ENCODE measurements at regions not wholly inside any gene's neighbourhood (a gene's known extent, or its start where the extent isn't known, plus 50 kb on each side); places are given as distances from the start of the nearest gene placed in this dataset.

DNA sequence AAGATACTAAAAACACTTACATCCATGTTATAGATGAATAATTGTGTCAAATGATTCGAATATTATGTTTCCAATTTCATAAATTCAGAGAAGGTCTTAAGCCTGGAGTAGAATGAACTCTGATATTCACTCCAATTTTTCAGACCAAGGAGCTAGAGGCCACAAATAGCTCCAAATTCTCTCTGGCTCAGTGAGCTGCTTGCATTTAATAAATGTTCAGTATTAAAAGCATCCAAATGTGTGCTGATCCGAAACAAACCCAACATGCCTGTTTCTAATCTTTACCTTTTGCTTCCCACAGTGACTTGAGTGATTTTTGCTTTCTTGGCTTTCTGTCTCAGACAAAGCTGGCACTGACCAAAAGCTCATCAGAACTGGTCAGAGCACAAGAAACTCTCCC lies 291.4 kb downstream of the CCDC85A start:
- Histone ChIP-seq H3K9me3 (replicated peaks) (no peaks in the 10 kb centered on the region), H3K4me1 (replicated peaks) (no peaks in the 10 kb centered on the region), H3K36me3 (no peaks in the 10 kb centered on the region), H3K4me3 (no peak overlapping the region), H3K27ac (no peak overlapping the region), H3K27me3 (replicated peaks) (no peaks in the 10 kb centered on the region)
- DNase-seq (ENCODE audit: low read depth in 1 of 2, low spot score in 2 of 2): no peak

DNA sequence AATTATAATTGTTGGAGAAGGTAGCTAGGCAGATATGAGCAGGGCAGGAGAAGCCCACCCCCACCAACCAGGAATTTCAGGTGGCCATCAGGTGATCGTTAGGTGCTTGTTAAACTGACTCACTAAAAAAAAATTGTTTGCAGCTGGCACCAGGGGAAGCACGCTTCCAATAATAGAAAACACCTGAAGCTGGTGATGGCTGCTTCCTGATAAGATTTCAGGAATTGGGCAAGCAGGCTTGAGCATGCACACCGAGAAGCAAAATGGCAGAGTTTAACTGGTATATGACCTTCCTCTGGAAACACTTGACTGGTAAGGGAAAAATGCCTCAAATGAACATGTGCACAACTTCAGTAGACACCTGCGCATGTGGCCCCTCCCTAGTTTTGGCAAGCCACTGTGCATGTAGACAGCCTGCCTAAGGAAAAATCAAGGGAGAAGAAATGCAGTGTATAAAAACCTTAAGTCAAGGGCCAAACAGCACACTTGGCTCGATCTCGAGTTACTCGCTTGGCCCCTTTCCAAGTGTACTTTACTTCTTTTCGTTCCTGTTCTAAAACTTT lies 292.8 kb downstream of the CCDC85A start:
- no peak for DNase-seq (ENCODE audit: low read depth in 1 of 2, low spot score in 2 of 2)
- Histone ChIP-seq H3K27me3 (replicated peaks) (no peaks in the 10 kb centered on the region), H3K27ac (no peak overlapping the region)

DNA sequence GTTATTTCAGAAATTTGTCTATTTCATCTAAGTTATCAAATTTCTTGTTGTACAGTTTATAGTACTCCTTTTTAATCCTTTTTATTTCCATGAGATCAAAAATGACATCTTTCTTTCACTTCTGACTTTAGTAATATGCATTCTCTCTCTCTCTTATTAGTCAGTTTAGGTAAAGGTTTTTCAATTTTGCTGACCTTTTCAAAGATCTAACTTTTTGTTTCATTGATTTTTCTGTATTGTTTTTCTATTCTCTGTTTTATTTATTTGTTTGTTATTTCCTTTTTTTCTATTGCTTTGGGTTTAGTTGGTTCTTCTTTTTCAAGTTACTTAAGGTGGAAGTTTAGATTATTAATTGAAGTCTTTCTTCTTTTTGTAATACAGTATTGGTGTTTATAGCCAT lies 294.2 kb downstream of the CCDC85A start:
- no peaks in the 10 kb centered on the region for H3K9me3 ChIP-seq (replicated peaks)
- H3K36me3 ChIP-seq: no peaks in the 10 kb centered on the region
- no peaks in the 10 kb centered on the region for H3K27me3 ChIP-seq (replicated peaks)
- no peak for DNase-seq (ENCODE audit: low read depth in 1 of 2, low spot score in 2 of 2)
- H3K27ac ChIP-seq: no peak overlapping the region
- no peaks in the 10 kb centered on the region; the same call in 1 of the 2 replicates for H3K4me1 ChIP-seq (replicated peaks)
- H3K4me3 ChIP-seq: no peak overlapping the region

More for the DNA sequence above, 292.8 kb downstream of the CCDC85A start:
- H3K9me3 ChIP-seq (replicated peaks): no peaks in the 10 kb centered on the region
- H3K4me3 ChIP-seq: no peak overlapping the region
- H3K4me1 ChIP-seq (replicated peaks): no peaks in the 10 kb centered on the region
- no peaks in the 10 kb centered on the region for H3K36me3 ChIP-seq

GRCh38 chr2:56483081-56483480 lies 299.3 kb downstream of the CCDC85A start:
- Histone ChIP-seq H3K36me3 (no peaks in the 10 kb centered on the region), H3K27me3 (replicated peaks) (no peaks in the 10 kb centered on the region), H3K27ac (no peak overlapping the region), H3K9me3 (replicated peaks) (no peaks in the 10 kb centered on the region), H3K4me1 (replicated peaks) (no peaks in the 10 kb centered on the region; the same call in 1 of the 2 replicates), H3K4me3 (no peak overlapping the region)
- peak in 1 of 2 experiments; percentile 10 for DNase-seq (ENCODE audit: low read depth in 1 of 2, low spot score in 2 of 2)

- Histone ChIP-seq H3K4me1 (replicated peaks) (no peaks in the 10 kb centered on the region; the same call in 1 of the 2 replicates), H3K27me3 (replicated peaks) (no peaks in the 10 kb centered on the region), H3K9me3 (replicated peaks) (no peaks in the 10 kb centered on the region), H3K4me3 (no peak overlapping the region), H3K36me3 (no peaks in the 10 kb centered on the region), H3K27ac (no peak overlapping the region)
- DNase-seq (ENCODE audit: low read depth in 1 of 2, low spot score in 2 of 2): no peak
These were observed 301.1 kb downstream of the CCDC85A start for GRCh38 chr2:56484906-56485305.

DNA sequence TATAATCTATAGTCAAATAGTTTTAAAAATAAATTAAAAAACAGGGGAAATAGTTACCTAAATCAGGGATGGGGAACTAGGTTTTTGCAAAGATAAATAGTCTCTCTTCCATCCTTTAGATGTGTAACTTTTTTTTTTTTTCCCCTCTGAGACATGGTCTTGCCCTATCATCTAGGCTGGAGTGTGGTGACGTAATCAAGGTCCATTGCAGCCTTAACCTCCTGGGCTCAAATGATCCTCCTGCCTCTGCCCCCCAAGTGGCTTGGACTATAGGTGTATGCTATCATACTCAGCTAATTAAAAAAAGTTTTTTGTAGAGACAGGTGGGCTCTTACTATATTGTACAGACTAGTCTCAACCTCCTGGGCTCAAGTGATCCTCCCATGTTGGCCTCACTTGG lies 316.5 kb downstream of the CCDC85A start:
- Histone ChIP-seq H3K36me3 (no peaks in the 10 kb centered on the region), H3K4me1 (replicated peaks) (no peaks in the 10 kb centered on the region), H3K27ac (no peak overlapping the region)

GRCh38 chr2:56502616-56503015 lies 318.8 kb downstream of the CCDC85A start:
- Histone ChIP-seq H3K36me3 (no peaks in the 10 kb centered on the region), H3K27me3 (replicated peaks) (no peaks in the 10 kb centered on the region), H3K27ac (no peak overlapping the region), H3K4me3 (no peak overlapping the region), H3K9me3 (replicated peaks) (0 out of 2 replicates have a peak, but pooled peaks cover 3% of the 10 kb centered on the region), H3K4me1 (replicated peaks) (no peaks in the 10 kb centered on the region)
- no peak for DNase-seq (ENCODE audit: low read depth in 1 of 2, low spot score in 2 of 2)

More for the DNA sequence above, 316.5 kb downstream of the CCDC85A start:
- Histone ChIP-seq H3K9me3 (replicated peaks) (no peaks in the 10 kb centered on the region), H3K4me3 (no peak overlapping the region), H3K27me3 (replicated peaks) (0 out of 2 replicates have a peak, but pooled peaks cover 3% of the 10 kb centered on the region)
- DNase-seq (ENCODE audit: low read depth in 1 of 2, low spot score in 2 of 2): no peak

- Histone ChIP-seq H3K4me3 (no peak overlapping the region), H3K36me3 (no peaks in the 10 kb centered on the region), H3K4me1 (replicated peaks) (no peaks in the 10 kb centered on the region), H3K27ac (no peak overlapping the region), H3K9me3 (replicated peaks) (0 out of 2 replicates have a peak, but pooled peaks cover 3% of the 10 kb centered on the region), H3K27me3 (replicated peaks) (no peaks in the 10 kb centered on the region)
- no peak for DNase-seq (ENCODE audit: low read depth in 1 of 2, low spot score in 2 of 2)
These were observed 322.1 kb downstream of the CCDC85A start for GRCh38 chr2:56505885-56506284.

- Histone ChIP-seq H3K36me3 (no peaks in the 10 kb centered on the region), H3K4me3 (no peak overlapping the region), H3K27ac (no peak overlapping the region), H3K4me1 (replicated peaks) (no peaks in the 10 kb centered on the region), H3K27me3 (replicated peaks) (no peaks in the 10 kb centered on the region), H3K9me3 (replicated peaks) (0 out of 2 replicates have a peak, but pooled peaks cover 3% of the 10 kb centered on the region)
- no peak for DNase-seq (ENCODE audit: low read depth in 1 of 2, low spot score in 2 of 2)
These were observed 324.9 kb downstream of the CCDC85A start for GRCh38 chr2:56508662-56509061.

DNA sequence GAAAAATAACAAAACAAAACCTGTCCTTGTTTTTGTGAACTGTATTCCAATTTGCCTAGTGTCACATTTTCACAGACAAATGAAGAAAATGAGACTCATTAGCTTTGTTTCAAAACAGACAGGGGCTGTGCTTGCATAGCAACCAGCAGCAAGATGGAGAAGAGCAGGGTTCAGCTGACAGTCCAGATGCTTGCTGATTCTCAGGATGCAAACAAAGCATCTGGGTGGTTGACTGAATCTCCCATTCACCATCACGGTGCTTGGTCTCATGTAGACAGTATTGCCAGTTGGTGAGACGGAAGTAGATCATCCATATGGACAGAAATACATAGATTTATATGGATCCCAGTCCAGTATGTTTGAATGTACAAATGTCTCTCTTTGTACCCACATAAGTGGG lies 326.8 kb downstream of the CCDC85A start:
- H3K27me3 ChIP-seq (replicated peaks): no peaks in the 10 kb centered on the region
- H3K9me3 ChIP-seq (replicated peaks): 0 out of 2 replicates have a peak, but pooled peaks cover 3% of the 10 kb centered on the region
- no peak overlapping the region for H3K27ac ChIP-seq
- H3K4me3 ChIP-seq: no peak overlapping the region
- no peaks in the 10 kb centered on the region for H3K36me3 ChIP-seq
- H3K4me1 ChIP-seq (replicated peaks): no peaks in the 10 kb centered on the region
- DNase-seq (ENCODE audit: low read depth in 1 of 2, low spot score in 2 of 2): no peak

DNA sequence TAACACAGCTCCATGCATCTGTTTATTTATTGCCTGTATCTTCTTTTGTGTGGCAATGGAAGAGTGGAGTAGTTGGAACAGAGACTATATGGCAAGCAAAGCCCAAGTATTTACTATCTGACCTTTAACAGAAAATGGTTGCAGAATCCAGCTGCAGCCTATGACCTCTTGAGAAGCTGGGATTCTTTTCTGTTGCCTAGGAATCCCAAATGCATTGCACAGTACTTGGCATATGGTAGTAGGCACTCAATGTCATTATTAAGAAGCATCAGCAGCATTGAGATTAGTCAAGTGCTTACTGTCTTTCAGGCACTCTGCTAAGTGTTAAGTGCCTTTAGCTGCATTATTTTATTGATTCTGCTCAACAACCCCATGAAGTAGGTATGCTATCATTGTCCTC lies 331.6 kb downstream of the CCDC85A start:
- Histone ChIP-seq H3K27me3 (replicated peaks) (no peaks in the 10 kb centered on the region), H3K4me3 (no peak overlapping the region), H3K27ac (no peak overlapping the region), H3K36me3 (no peaks in the 10 kb centered on the region), H3K9me3 (replicated peaks) (no peaks in the 10 kb centered on the region), H3K4me1 (replicated peaks) (no peaks in the 10 kb centered on the region)
- no peak for DNase-seq (ENCODE audit: low read depth in 1 of 2, low spot score in 2 of 2)

DNA sequence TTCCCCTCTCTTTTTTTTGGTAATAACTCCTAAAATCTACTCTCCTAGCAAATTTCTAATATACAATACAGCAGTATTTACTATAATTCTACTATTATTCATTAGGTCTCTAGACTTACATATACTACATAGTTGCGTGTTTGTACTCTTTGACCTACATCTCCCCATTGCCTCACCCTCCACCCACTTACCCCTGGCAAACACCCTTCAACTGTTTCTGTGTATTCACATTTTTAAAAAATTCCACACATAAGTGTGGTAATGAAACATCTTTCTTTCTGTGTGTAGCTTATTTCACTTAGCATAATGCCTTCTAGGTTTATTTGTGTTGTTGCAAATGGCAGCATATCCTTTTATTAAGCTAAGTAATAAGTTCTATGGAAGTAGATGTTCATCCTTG lies 336.0 kb downstream of the CCDC85A start:
- Histone ChIP-seq H3K36me3 (no peaks in the 10 kb centered on the region), H3K27me3 (replicated peaks) (no peaks in the 10 kb centered on the region), H3K4me3 (no peak overlapping the region), H3K9me3 (replicated peaks) (no peaks in the 10 kb centered on the region), H3K4me1 (replicated peaks) (no peaks in the 10 kb centered on the region), H3K27ac (no peak overlapping the region)
- DNase-seq (ENCODE audit: low read depth in 1 of 2, low spot score in 2 of 2): no peak

DNA sequence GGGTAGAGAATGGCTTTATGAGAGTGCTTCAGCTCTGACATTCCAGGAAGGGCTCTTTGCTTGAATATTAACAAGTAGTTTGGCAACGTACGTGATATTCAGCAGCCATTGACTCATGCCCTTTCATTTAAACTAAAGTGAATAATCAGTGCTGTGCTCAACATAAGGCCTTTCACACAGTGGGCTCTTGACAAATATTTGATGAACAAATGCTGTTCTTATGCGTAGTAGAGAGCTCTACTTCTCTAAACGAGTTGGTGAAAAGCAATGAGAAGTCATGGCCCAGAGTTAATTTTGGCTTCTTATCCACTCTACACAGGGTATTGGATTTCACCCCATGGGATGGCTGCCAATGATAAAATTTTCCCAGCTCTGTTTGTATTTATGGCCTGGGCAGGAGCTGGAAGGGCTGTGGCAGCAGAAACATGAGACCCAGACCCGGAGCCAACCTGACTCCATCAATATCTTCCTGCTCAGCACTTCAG lies 338.9 kb downstream of the CCDC85A start:
- Histone ChIP-seq H3K27me3 (replicated peaks) (no peaks in the 10 kb centered on the region), H3K9me3 (replicated peaks) (no peaks in the 10 kb centered on the region), H3K27ac (no peak overlapping the region), H3K4me3 (no peak overlapping the region), H3K36me3 (no peaks in the 10 kb centered on the region), H3K4me1 (replicated peaks) (no peaks in the 10 kb centered on the region)
- no peak for DNase-seq (ENCODE audit: low read depth in 1 of 2, low spot score in 2 of 2)

DNA sequence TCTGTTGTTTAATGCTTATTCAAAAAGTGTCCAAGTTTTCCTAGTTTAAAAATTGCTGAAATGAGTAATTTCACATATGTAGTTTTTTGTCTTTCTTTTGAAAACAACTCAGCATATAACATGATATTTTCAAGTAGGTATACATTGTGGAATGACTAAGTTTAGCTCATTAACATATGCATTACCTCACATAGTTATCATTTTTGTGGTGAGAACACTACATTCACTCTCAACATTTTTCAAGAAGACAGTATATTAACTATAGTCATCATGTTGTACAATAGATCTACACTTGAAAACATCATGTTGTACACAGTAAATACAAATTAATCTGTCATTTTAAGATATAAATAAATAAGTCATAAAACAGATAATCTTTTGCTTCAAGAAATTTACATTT lies 340.0 kb downstream of the CCDC85A start:
- Histone ChIP-seq H3K4me1 (replicated peaks) (no peaks in the 10 kb centered on the region), H3K36me3 (no peaks in the 10 kb centered on the region), H3K4me3 (no peak overlapping the region), H3K27me3 (replicated peaks) (no peaks in the 10 kb centered on the region), H3K9me3 (replicated peaks) (no peaks in the 10 kb centered on the region), H3K27ac (no peak overlapping the region)
- no peak for DNase-seq (ENCODE audit: low read depth in 1 of 2, low spot score in 2 of 2)

All from SJSA1 (cell line).